ENCODE measurements at regions not wholly inside any gene's neighbourhood (a gene's known extent, or its start where the extent isn't known, plus 50 kb on each side); places are given as distances from the start of the nearest gene placed in this dataset.

- no peak overlapping the region for H3K4me3 Mint-ChIP-seq
- no peaks in the 10 kb centered on the region for H3K36me3 Mint-ChIP-seq
- CTCF ChIA-PET = no interaction called here
- ATAC-seq = no peak
- POLR2A ChIA-PET = no interaction called here
- no peaks in the 10 kb centered on the region for H3K27me3 Mint-ChIP-seq (ENCODE audit: low read depth)
- peaks cover 17% of the 10 kb centered on the region for H3K4me1 Mint-ChIP-seq
- DNase-seq (ENCODE audit: low spot score) = no peak
- peaks cover 3% of the 10 kb centered on the region; the same call in 1 of the 2 replicates for H3K9me3 Mint-ChIP-seq
- TF ChIP-seq ZNF671 (CRISPR knock-in tag; IDR thresholded peaks at IDR 0.05) (no peak), SMAD4 (CRISPR knock-in tag; IDR thresholded peaks at IDR 0.05) (no peak), TP53 (CRISPR knock-in tag; IDR thresholded peaks at IDR 0.05) (no peak)
- no peak overlapping the region for H3K27ac Mint-ChIP-seq
Observed at GRCh38 chr9:99415606-99416005, 193.5 kb downstream of the SEC61B start.

- ChIA-PET POLR2A (no interaction called here), CTCF (no interaction called here)
- peaks cover 13% of the 10 kb centered on the region for H3K4me1 Mint-ChIP-seq
- no peaks in the 10 kb centered on the region for H3K27me3 Mint-ChIP-seq (ENCODE audit: low read depth)
- no peak for TF ChIP-seq NR2C2 (CRISPR knock-in tag; IDR thresholded peaks at IDR 0.05)
- no peak overlapping the region for H3K4me3 Mint-ChIP-seq
- no peak overlapping the region for H3K27ac Mint-ChIP-seq
- DNase-seq (ENCODE audit: low spot score) (no peak), ATAC-seq (no peak)
- H3K9me3 Mint-ChIP-seq = peaks cover 3% of the 10 kb centered on the region; the same call in 1 of the 2 replicates
- no peaks in the 10 kb centered on the region for H3K36me3 Mint-ChIP-seq
Observed at GRCh38 chr9:99416007-99416406, 193.9 kb downstream of the SEC61B start.

- no peaks in the 10 kb centered on the region for H3K36me3 Mint-ChIP-seq
- ATAC-seq (no peak), DNase-seq (ENCODE audit: low spot score) (no peak)
- H3K4me1 Mint-ChIP-seq = peaks cover 4% of the 10 kb centered on the region; the same call in 1 of the 2 replicates
- H3K9me3 Mint-ChIP-seq = no peaks in the 10 kb centered on the region
- POLR2A ChIA-PET = no interaction called here
- TF ChIP-seq NFATC4 (CRISPR knock-in tag; IDR thresholded peaks at IDR 0.05) = no peak
- TF ChIP-seq EMX1 (CRISPR knock-in tag; IDR thresholded peaks at IDR 0.05) = no peak
- TF ChIP-seq FOXK1 (CRISPR knock-in tag; IDR thresholded peaks at IDR 0.05) = no peak
- no peak for TF ChIP-seq PRDM15 (CRISPR knock-in tag; IDR thresholded peaks at IDR 0.05)
- no peak for TF ChIP-seq ATF1 (CRISPR knock-in tag; IDR thresholded peaks at IDR 0.05)
- TF ChIP-seq NR1H2 (CRISPR knock-in tag; IDR thresholded peaks at IDR 0.05) = no peak
- TF ChIP-seq ZNF138 (CRISPR knock-in tag; conservative IDR thresholded peaks at IDR 0.05) = no peak
- no peak for TF ChIP-seq USF1 (CRISPR knock-in tag; IDR thresholded peaks at IDR 0.05)
- TF ChIP-seq ZNF396 (CRISPR knock-in tag; IDR thresholded peaks at IDR 0.05; ENCODE audit: borderline replicate concordance) = no peak
- no peak for TF ChIP-seq SMAD3 (CRISPR knock-in tag; IDR thresholded peaks at IDR 0.05; ENCODE audit: borderline replicate concordance)
- TF ChIP-seq PRRX2 (CRISPR knock-in tag; IDR thresholded peaks at IDR 0.05) = no peak
- TF ChIP-seq ZBTB21 (CRISPR knock-in tag; IDR thresholded peaks at IDR 0.05; ENCODE audit: borderline replicate concordance) = no peak
- TF ChIP-seq HMGXB4 (CRISPR knock-in tag; IDR thresholded peaks at IDR 0.05) = no peak
- TF ChIP-seq ARID4B (CRISPR knock-in tag; IDR thresholded peaks at IDR 0.05; ENCODE audit: borderline replicate concordance) = no peak
- no peak for TF ChIP-seq FOXP4 (CRISPR knock-in tag; IDR thresholded peaks at IDR 0.05)
- no peaks in the 10 kb centered on the region for H3K27me3 Mint-ChIP-seq (ENCODE audit: low read depth)
- no peak overlapping the region for H3K27ac Mint-ChIP-seq
- CTCF ChIA-PET = no interaction called here
- no peak overlapping the region for H3K4me3 Mint-ChIP-seq
Observed at GRCh38 chr9:99419070-99419469, 197.0 kb downstream of the SEC61B start.

Measured in WTC11 (cell line).